ENCODE measurements at regions not wholly inside any gene's neighbourhood (a gene's known extent, or its start where the extent isn't known, plus 50 kb on each side); places are given as distances from the start of the nearest gene placed in this dataset.

GRCh38 chr3:107077391-107077790 is 299.8 kb upstream of the CCDC54 start:
- H3K27ac ChIP-seq, result no peak overlapping the region
- no peak for DNase-seq (ENCODE audit: low spot score in 2 of 2)
- H3K4me3 ChIP-seq, result no peak overlapping the region
- H3K9me3 ChIP-seq, result no peaks in the 10 kb centered on the region
- TF ChIP-seq EP300 (IDR thresholded peaks at IDR 0.05) (no peak), POLR2A (IDR thresholded peaks at IDR 0.05) (no peak)
- TF ChIP-seq, protein P1, sequence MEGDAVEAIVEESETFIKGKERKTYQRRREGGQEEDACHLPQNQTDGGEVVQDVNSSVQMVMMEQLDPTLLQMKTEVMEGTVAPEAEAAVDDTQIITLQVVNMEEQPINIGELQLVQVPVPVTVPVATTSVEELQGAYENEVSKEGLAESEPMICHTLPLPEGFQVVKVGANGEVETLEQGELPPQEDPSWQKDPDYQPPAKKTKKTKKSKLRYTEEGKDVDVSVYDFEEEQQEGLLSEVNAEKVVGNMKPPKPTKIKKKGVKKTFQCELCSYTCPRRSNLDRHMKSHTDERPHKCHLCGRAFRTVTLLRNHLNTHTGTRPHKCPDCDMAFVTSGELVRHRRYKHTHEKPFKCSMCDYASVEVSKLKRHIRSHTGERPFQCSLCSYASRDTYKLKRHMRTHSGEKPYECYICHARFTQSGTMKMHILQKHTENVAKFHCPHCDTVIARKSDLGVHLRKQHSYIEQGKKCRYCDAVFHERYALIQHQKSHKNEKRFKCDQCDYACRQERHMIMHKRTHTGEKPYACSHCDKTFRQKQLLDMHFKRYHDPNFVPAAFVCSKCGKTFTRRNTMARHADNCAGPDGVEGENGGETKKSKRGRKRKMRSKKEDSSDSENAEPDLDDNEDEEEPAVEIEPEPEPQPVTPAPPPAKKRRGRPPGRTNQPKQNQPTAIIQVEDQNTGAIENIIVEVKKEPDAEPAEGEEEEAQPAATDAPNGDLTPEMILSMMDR (IDR thresholded peaks at IDR 0.05), result no peak
- H3K27me3 ChIP-seq, result no peaks in the 10 kb centered on the region
- H3K4me1 ChIP-seq, result no peaks in the 10 kb centered on the region
- H3K36me3 ChIP-seq, result no peaks in the 10 kb centered on the region
- 29 to 36% methylated on average over 2 of the region's 2 CpGs for WGBS, 2 donors

DNA sequence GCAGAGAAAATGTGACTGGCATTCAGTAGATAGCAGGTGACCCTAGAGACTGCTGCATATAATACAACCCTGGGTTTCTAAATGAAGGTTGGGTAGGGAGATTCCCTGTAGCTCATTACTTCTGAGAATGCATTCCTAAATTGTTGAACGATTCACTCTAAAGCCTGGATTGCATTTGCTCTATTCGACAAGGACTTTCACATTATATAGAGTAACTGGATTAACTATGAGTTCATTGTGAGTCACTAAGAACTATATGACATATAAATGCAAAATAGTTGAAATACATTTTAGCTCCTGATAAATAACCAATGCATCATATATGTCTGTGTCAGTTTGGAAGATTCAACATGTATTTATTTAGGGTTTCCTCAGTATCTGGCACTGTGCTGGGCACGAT is 294.7 kb upstream of the CCDC54 start:
- Histone ChIP-seq H3K4me3 (no peak overlapping the region), H3K36me3 (no peaks in the 10 kb centered on the region), H3K27ac (no peak overlapping the region), H3K27me3 (no peaks in the 10 kb centered on the region), H3K9me3 (no peaks in the 10 kb centered on the region), H3K4me1 (no peaks in the 10 kb centered on the region)
- no peak for DNase-seq (ENCODE audit: low spot score in 2 of 2)
- TF ChIP-seq EP300 (IDR thresholded peaks at IDR 0.05) (no peak), POLR2A (IDR thresholded peaks at IDR 0.05) (no peak)
- TF ChIP-seq, protein P1 (IDR thresholded peaks at IDR 0.05), result no peak
- 90 to 91% methylated on average over 3 of the region's 3 CpGs for WGBS, 2 donors

GRCh38 chr3:107085261-107085660 is 292.0 kb upstream of the CCDC54 start:
- Histone ChIP-seq H3K4me1 (no peaks in the 10 kb centered on the region), H3K9me3 (no peaks in the 10 kb centered on the region), H3K27ac (no peak overlapping the region), H3K27me3 (no peaks in the 10 kb centered on the region), H3K36me3 (no peaks in the 10 kb centered on the region), H3K4me3 (no peak overlapping the region)
- no peak for TF ChIP-seq EP300 (IDR thresholded peaks at IDR 0.05)
- TF ChIP-seq, protein P1 (IDR thresholded peaks at IDR 0.05), result no peak
- TF ChIP-seq POLR2A (IDR thresholded peaks at IDR 0.05), result no peak
- DNase-seq (ENCODE audit: low spot score in 2 of 2), result no peak
- 93 to 95% methylated on average over 3 of the region's 3 CpGs for WGBS, 2 donors

- no peaks in the 10 kb centered on the region for H3K9me3 ChIP-seq
- TF ChIP-seq POLR2A (IDR thresholded peaks at IDR 0.05) (no peak), EP300 (IDR thresholded peaks at IDR 0.05) (no peak)
- TF ChIP-seq, protein P1 (IDR thresholded peaks at IDR 0.05), result no peak
- 74 to 77% methylated on average over 3 of the region's 3 CpGs for WGBS, 2 donors
- H3K27ac ChIP-seq, result no peak overlapping the region
- no peaks in the 10 kb centered on the region for H3K4me1 ChIP-seq
- no peaks in the 10 kb centered on the region for H3K27me3 ChIP-seq
- no peak overlapping the region for H3K4me3 ChIP-seq
- H3K36me3 ChIP-seq, result no peaks in the 10 kb centered on the region
- DNase-seq (ENCODE audit: low spot score in 2 of 2), result no peak
These were observed 285.1 kb upstream of the CCDC54 start for GRCh38 chr3:107092121-107092520.

DNA sequence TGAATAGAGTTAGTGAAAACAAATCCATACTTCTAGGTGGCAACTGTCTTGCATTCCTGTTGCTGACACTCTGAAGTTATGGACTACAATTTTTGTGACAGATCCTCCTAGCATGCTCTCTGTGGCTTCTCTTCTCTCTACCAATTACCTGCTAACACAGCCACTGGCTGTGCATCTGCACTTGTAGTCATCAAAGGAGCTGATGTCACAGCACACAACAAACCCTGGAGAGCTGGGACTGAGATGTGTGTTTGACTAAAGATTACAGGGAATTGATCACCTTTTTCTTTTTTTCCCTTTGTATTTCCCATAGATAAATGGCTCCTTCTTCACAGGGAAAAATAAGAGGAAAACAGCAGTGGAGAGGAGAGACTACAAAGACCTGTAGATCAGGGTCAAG is 278.4 kb upstream of the CCDC54 start:
- H3K36me3 ChIP-seq, result no peaks in the 10 kb centered on the region

More for the DNA sequence above, 278.4 kb upstream of the CCDC54 start:
- TF ChIP-seq, protein P1 (IDR thresholded peaks at IDR 0.05), result no peak
- TF ChIP-seq POLR2A (IDR thresholded peaks at IDR 0.05), result no peak
- no peak for TF ChIP-seq EP300 (IDR thresholded peaks at IDR 0.05)
- H3K27ac ChIP-seq, result no peak overlapping the region
- H3K9me3 ChIP-seq, result peaks cover 0 to 3% (median 0%) of the 10 kb centered on the region in 4 donors
- no peaks in the 10 kb centered on the region for H3K4me1 ChIP-seq
- no peaks in the 10 kb centered on the region for H3K27me3 ChIP-seq
- DNase-seq (ENCODE audit: low spot score in 2 of 2), result no peak
- H3K4me3 ChIP-seq, result no peak overlapping the region
